ENCODE measurements at regions not wholly inside any gene's neighbourhood (a gene's known extent, or its start where the extent isn't known, plus 50 kb on each side); places are given as distances from the start of the nearest gene placed in this dataset.

DNA sequence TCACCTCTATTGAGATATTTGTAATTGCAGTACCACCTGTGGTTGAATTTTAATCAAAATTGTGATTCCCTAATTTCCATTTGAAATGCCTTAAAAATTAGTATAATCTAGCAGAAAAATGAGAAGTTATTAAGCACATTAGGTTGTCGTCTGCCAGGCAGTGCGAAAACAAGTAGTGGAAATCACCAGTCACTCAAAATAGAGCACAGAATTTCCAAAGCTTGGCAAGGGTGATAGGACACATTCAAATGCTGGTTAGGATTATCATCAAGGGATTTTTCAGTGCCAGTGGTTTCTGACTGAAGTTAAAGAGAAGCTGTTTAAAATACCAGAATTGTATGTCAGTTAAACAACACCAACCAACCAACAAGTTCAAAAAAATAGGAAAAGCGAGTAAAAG is 97.8 kb downstream of the PLK2 start:
- TF ChIP-seq, protein P1, sequence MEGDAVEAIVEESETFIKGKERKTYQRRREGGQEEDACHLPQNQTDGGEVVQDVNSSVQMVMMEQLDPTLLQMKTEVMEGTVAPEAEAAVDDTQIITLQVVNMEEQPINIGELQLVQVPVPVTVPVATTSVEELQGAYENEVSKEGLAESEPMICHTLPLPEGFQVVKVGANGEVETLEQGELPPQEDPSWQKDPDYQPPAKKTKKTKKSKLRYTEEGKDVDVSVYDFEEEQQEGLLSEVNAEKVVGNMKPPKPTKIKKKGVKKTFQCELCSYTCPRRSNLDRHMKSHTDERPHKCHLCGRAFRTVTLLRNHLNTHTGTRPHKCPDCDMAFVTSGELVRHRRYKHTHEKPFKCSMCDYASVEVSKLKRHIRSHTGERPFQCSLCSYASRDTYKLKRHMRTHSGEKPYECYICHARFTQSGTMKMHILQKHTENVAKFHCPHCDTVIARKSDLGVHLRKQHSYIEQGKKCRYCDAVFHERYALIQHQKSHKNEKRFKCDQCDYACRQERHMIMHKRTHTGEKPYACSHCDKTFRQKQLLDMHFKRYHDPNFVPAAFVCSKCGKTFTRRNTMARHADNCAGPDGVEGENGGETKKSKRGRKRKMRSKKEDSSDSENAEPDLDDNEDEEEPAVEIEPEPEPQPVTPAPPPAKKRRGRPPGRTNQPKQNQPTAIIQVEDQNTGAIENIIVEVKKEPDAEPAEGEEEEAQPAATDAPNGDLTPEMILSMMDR (conservative IDR thresholded peaks at IDR 0.05; ENCODE audit: low read depth, low read length): no peak
- TF ChIP-seq EZH2 (IDR thresholded peaks at IDR 0.05; ENCODE audit: borderline replicate concordance, low read depth, low read length, poor library complexity, severe bottlenecking): no peak
